ENCODE measurements at regions not wholly inside any gene's neighbourhood (a gene's known extent, or its start where the extent isn't known, plus 50 kb on each side); places are given as distances from the start of the nearest gene placed in this dataset.

GRCh38 chr4:188279184-188279583 is 139.9 kb downstream of the TRIML1 start:
- Histone ChIP-seq H4K8ac (ENCODE audit: low read length) (no peak overlapping the region), H3K4me3 (ENCODE audit: insufficient read depth in 1 of 2, low read depth in 1 of 2, low read length in 2 of 2) (no peak overlapping the region), H3K23ac (ENCODE audit: low read length in 2 of 2) (no peak overlapping the region), H3K4me2 (ENCODE audit: low read length, poor library complexity, severe bottlenecking) (no peak overlapping the region), H2BK120ac (ENCODE audit: low read depth, low read length) (no peak overlapping the region), H3K18ac (ENCODE audit: low read depth in 1 of 2, low read length in 2 of 2) (no peak overlapping the region), H2BK12ac (ENCODE audit: low read length in 2 of 2) (no peak overlapping the region), H3K27ac (ENCODE audit: low read length, poor library complexity, severe bottlenecking) (no peak overlapping the region), H3K9ac (ENCODE audit: low read length) (no peak overlapping the region), H2AFZ (ENCODE audit: low read depth, low read length) (no peak overlapping the region), H4K91ac (ENCODE audit: low read length) (no peak overlapping the region), H2BK5ac (ENCODE audit: low read depth, low read length, poor library complexity, severe bottlenecking) (no peak overlapping the region), H3K79me1 (replicated peaks; ENCODE audit: low read length, poor library complexity, severe bottlenecking) (no peaks in the 10 kb centered on the region), H2AK5ac (ENCODE audit: low read length, severe bottlenecking) (no peak overlapping the region), H3K9me3 (ENCODE audit: control insufficient read depth, low read length) (no peaks in the 10 kb centered on the region), H3K36me3 (ENCODE audit: control insufficient read depth in 1 of 2, insufficient read depth in 2 of 2, low read depth in 1 of 2, low read length in 2 of 2) (peaks cover 0 to 3% of the 10 kb centered on the region in 2 experiments), H3K14ac (ENCODE audit: low read length in 2 of 2) (peak overlapping the region in 1 of 2 experiments; percentile 35), H3K4ac (ENCODE audit: low read depth in 1 of 2, low read length in 2 of 2) (no peak overlapping the region), H3K4me1 (ENCODE audit: control insufficient read depth, insufficient read depth, low read depth, low read length) (no peaks in the 10 kb centered on the region), H2BK15ac (ENCODE audit: low read depth, poor library complexity, severe bottlenecking) (no peak overlapping the region), H3K27me3 (ENCODE audit: control insufficient read depth in 1 of 2, insufficient read depth in 1 of 2, low read length in 2 of 2) (peaks cover 0 to 10% of the 10 kb centered on the region in 2 experiments)
- no peak for DNase-seq
- WGBS: 97% methylated on average over 5 of the region's 5 CpGs

- no peak overlapping the region for H3K27ac ChIP-seq (ENCODE audit: low read length, poor library complexity, severe bottlenecking)
- no peak overlapping the region for H3K4me2 ChIP-seq (ENCODE audit: low read length, poor library complexity, severe bottlenecking)
- H3K79me1 ChIP-seq (replicated peaks; ENCODE audit: low read length, poor library complexity, severe bottlenecking): no peaks in the 10 kb centered on the region
- no peak overlapping the region for H3K4ac ChIP-seq (ENCODE audit: low read depth in 1 of 2, low read length in 2 of 2)
- H4K91ac ChIP-seq (ENCODE audit: low read length): no peak overlapping the region
- H3K23ac ChIP-seq (ENCODE audit: low read length in 2 of 2): no peak overlapping the region
- peak overlapping the region; percentile 3 for H2AFZ ChIP-seq (ENCODE audit: low read depth, low read length)
- WGBS: 52% methylated on average over 55 of the region's 55 CpGs
- H4K8ac ChIP-seq (ENCODE audit: low read length): no peak overlapping the region
- no peaks in the 10 kb centered on the region for H3K4me1 ChIP-seq (ENCODE audit: control insufficient read depth, insufficient read depth, low read depth, low read length)
- no peaks in the 10 kb centered on the region for H3K9me3 ChIP-seq (ENCODE audit: control insufficient read depth, low read length)
- no peak overlapping the region for H2BK12ac ChIP-seq (ENCODE audit: low read length in 2 of 2)
- peak overlapping the region in 1 of 2 experiments; percentile 67 for H3K4me3 ChIP-seq (ENCODE audit: insufficient read depth in 1 of 2, low read depth in 1 of 2, low read length in 2 of 2)
- H2BK5ac ChIP-seq (ENCODE audit: low read depth, low read length, poor library complexity, severe bottlenecking): no peak overlapping the region
- H2AK5ac ChIP-seq (ENCODE audit: low read length, severe bottlenecking): no peak overlapping the region
- H2BK15ac ChIP-seq (ENCODE audit: low read depth, poor library complexity, severe bottlenecking): no peak overlapping the region
- H3K14ac ChIP-seq (ENCODE audit: low read length in 2 of 2): no peak overlapping the region
- peak overlapping the region; percentile 36 for H3K9ac ChIP-seq (ENCODE audit: low read length)
- DNase-seq: no peak
- no peak overlapping the region for H3K18ac ChIP-seq (ENCODE audit: low read depth in 1 of 2, low read length in 2 of 2)
- H3K36me3 ChIP-seq (ENCODE audit: control insufficient read depth in 1 of 2, insufficient read depth in 2 of 2, low read depth in 1 of 2, low read length in 2 of 2): peaks cover 0 to 3% of the 10 kb centered on the region in 2 experiments
- peaks cover 0 to 10% of the 10 kb centered on the region in 2 experiments for H3K27me3 ChIP-seq (ENCODE audit: control insufficient read depth in 1 of 2, insufficient read depth in 1 of 2, low read length in 2 of 2)
- no peak overlapping the region for H2BK120ac ChIP-seq (ENCODE audit: low read depth, low read length)
These were observed 143.4 kb downstream of the TRIML1 start for GRCh38 chr4:188282471-188283232.

- no peak overlapping the region for H4K91ac ChIP-seq (ENCODE audit: low read length)
- H2BK12ac ChIP-seq (ENCODE audit: low read length in 2 of 2): no peak overlapping the region
- H3K27me3 ChIP-seq (ENCODE audit: control insufficient read depth in 1 of 2, insufficient read depth in 1 of 2, low read length in 2 of 2): peaks cover 0 to 7% of the 10 kb centered on the region in 2 experiments
- no peaks in the 10 kb centered on the region for H3K4me1 ChIP-seq (ENCODE audit: control insufficient read depth, insufficient read depth, low read depth, low read length)
- H3K14ac ChIP-seq (ENCODE audit: low read length in 2 of 2): no peak overlapping the region
- no peak overlapping the region for H4K8ac ChIP-seq (ENCODE audit: low read length)
- H2AFZ ChIP-seq (ENCODE audit: low read depth, low read length): no peak overlapping the region
- no peaks in the 10 kb centered on the region for H3K9me3 ChIP-seq (ENCODE audit: control insufficient read depth, low read length)
- peaks cover 0 to 3% of the 10 kb centered on the region in 2 experiments for H3K36me3 ChIP-seq (ENCODE audit: control insufficient read depth in 1 of 2, insufficient read depth in 2 of 2, low read depth in 1 of 2, low read length in 2 of 2)
- no peak overlapping the region for H3K4me2 ChIP-seq (ENCODE audit: low read length, poor library complexity, severe bottlenecking)
- H2BK15ac ChIP-seq (ENCODE audit: low read depth, poor library complexity, severe bottlenecking): no peak overlapping the region
- 84% methylated on average over 7 of the region's 11 CpGs for WGBS
- H3K18ac ChIP-seq (ENCODE audit: low read depth in 1 of 2, low read length in 2 of 2): no peak overlapping the region
- H3K4me3 ChIP-seq (ENCODE audit: insufficient read depth in 1 of 2, low read depth in 1 of 2, low read length in 2 of 2): no peak overlapping the region
- no peaks in the 10 kb centered on the region for H3K79me1 ChIP-seq (replicated peaks; ENCODE audit: low read length, poor library complexity, severe bottlenecking)
- no peak overlapping the region for H3K27ac ChIP-seq (ENCODE audit: low read length, poor library complexity, severe bottlenecking)
- H2BK120ac ChIP-seq (ENCODE audit: low read depth, low read length): no peak overlapping the region
- no peak overlapping the region for H3K9ac ChIP-seq (ENCODE audit: low read length)
- DNase-seq: no peak
- no peak overlapping the region for H3K4ac ChIP-seq (ENCODE audit: low read depth in 1 of 2, low read length in 2 of 2)
- no peak overlapping the region for H2AK5ac ChIP-seq (ENCODE audit: low read length, severe bottlenecking)
- no peak overlapping the region for H2BK5ac ChIP-seq (ENCODE audit: low read depth, low read length, poor library complexity, severe bottlenecking)
- no peak overlapping the region for H3K23ac ChIP-seq (ENCODE audit: low read length in 2 of 2)
These were observed 148.1 kb downstream of the TRIML1 start for GRCh38 chr4:188287169-188287894.

GRCh38 chr4:188289531-188290125 is 150.4 kb downstream of the TRIML1 start:
- no peaks in the 10 kb centered on the region for H3K79me1 ChIP-seq (replicated peaks; ENCODE audit: low read length, poor library complexity, severe bottlenecking)
- H2BK15ac ChIP-seq (ENCODE audit: low read depth, poor library complexity, severe bottlenecking): no peak overlapping the region
- no peak overlapping the region for H2BK12ac ChIP-seq (ENCODE audit: low read length in 2 of 2)
- H2AFZ ChIP-seq (ENCODE audit: low read depth, low read length): no peak overlapping the region
- no peak for DNase-seq
- H3K4me1 ChIP-seq (ENCODE audit: control insufficient read depth, insufficient read depth, low read depth, low read length): no peaks in the 10 kb centered on the region
- H3K23ac ChIP-seq (ENCODE audit: low read length in 2 of 2): no peak overlapping the region
- H3K18ac ChIP-seq (ENCODE audit: low read depth in 1 of 2, low read length in 2 of 2): no peak overlapping the region
- no peak overlapping the region for H4K91ac ChIP-seq (ENCODE audit: low read length)
- H3K27ac ChIP-seq (ENCODE audit: low read length, poor library complexity, severe bottlenecking): no peak overlapping the region
- H3K4me2 ChIP-seq (ENCODE audit: low read length, poor library complexity, severe bottlenecking): no peak overlapping the region
- no peak overlapping the region for H2AK5ac ChIP-seq (ENCODE audit: low read length, severe bottlenecking)
- no peaks in the 10 kb centered on the region for H3K36me3 ChIP-seq (ENCODE audit: control insufficient read depth in 1 of 2, insufficient read depth in 2 of 2, low read depth in 1 of 2, low read length in 2 of 2)
- H2BK5ac ChIP-seq (ENCODE audit: low read depth, low read length, poor library complexity, severe bottlenecking): no peak overlapping the region
- H3K4ac ChIP-seq (ENCODE audit: low read depth in 1 of 2, low read length in 2 of 2): no peak overlapping the region
- H3K4me3 ChIP-seq (ENCODE audit: insufficient read depth in 1 of 2, low read depth in 1 of 2, low read length in 2 of 2): no peak overlapping the region
- WGBS: 88% methylated on average over 2 of the region's 5 CpGs
- no peaks in the 10 kb centered on the region for H3K9me3 ChIP-seq (ENCODE audit: control insufficient read depth, low read length)
- no peaks in the 10 kb centered on the region for H3K27me3 ChIP-seq (ENCODE audit: control insufficient read depth in 1 of 2, insufficient read depth in 1 of 2, low read length in 2 of 2)
- H2BK120ac ChIP-seq (ENCODE audit: low read depth, low read length): no peak overlapping the region
- no peak overlapping the region for H4K8ac ChIP-seq (ENCODE audit: low read length)
- H3K14ac ChIP-seq (ENCODE audit: low read length in 2 of 2): no peak overlapping the region
- no peak overlapping the region for H3K9ac ChIP-seq (ENCODE audit: low read length)
